ENCODE measurements at regions not wholly inside any gene's neighbourhood (a gene's known extent, or its start where the extent isn't known, plus 50 kb on each side); places are given as distances from the start of the nearest gene placed in this dataset.

GRCh38 chr2:16816016-16816415 lies 150.4 kb upstream of the CYRIA start (continued):
- TF ChIP-seq REST (IDR thresholded peaks at IDR 0.05; ENCODE audit: low read depth, low read length) (no peak), TAF1 (IDR thresholded peaks at IDR 0.05; ENCODE audit: borderline replicate concordance, low read depth, low read length) (no peak), SMC3 (IDR thresholded peaks at IDR 0.05; ENCODE audit: low read depth, low read length) (no peak), FOSL2 (IDR thresholded peaks at IDR 0.05; ENCODE audit: borderline replicate concordance, low read depth) (no peak), EP300 (IDR thresholded peaks at IDR 0.05; ENCODE audit: borderline replicate concordance in 1 of 2, low read depth in 1 of 2, low read length in 1 of 2) (no peak)

- H3K9me2 ChIP-seq, result no peaks in the 10 kb centered on the region
- no peak overlapping the region for H3K27ac ChIP-seq (ENCODE audit: low read depth in 2 of 2, low read length in 1 of 2)
- H4K20me1 ChIP-seq (ENCODE audit: insufficient read depth), result no peaks in the 10 kb centered on the region
- no peaks in the 10 kb centered on the region for H3K79me2 ChIP-seq (ENCODE audit: insufficient read depth)
- H3K4me1 ChIP-seq (ENCODE audit: control insufficient read depth in 1 of 2, insufficient read depth in 2 of 2, low read depth in 1 of 2, low read length in 1 of 2), result no peaks in the 10 kb centered on the region
- CTCF ChIA-PET, result interaction anchor here (1.2 kb wide), 1 partner anchor 133 kb away, joined by 4 read pairs; no protein-coding TSS in a partner anchor
- H3K27me3 ChIP-seq (ENCODE audit: insufficient read depth), result no peaks in the 10 kb centered on the region
- POLR2A ChIA-PET, result no interaction called here
- no peak overlapping the region for H3K4me3 ChIP-seq (ENCODE audit: low read depth in 2 of 2, low read length in 1 of 2)
- H3K4me2 ChIP-seq, result no peak overlapping the region
- 13% methylated on average over 1 of the region's 1 CpG for WGBS (ENCODE audit: low lambda C conversion rate)
- H3K9ac ChIP-seq, result no peak overlapping the region
- no peak overlapping the region for H2AFZ ChIP-seq (ENCODE audit: low read depth)
- H3K36me3 ChIP-seq (replicated peaks in 1 of 2; ENCODE audit: control insufficient read depth in 1 of 2, insufficient read depth in 2 of 2, low read length in 1 of 2), result no peaks in the 10 kb centered on the region
- H3F3A ChIP-seq (replicated peaks; ENCODE audit: insufficient read depth), result no peaks in the 10 kb centered on the region
- TF ChIP-seq PBX3 (IDR thresholded peaks at IDR 0.05) (no peak), USF1 (IDR thresholded peaks at IDR 0.05; ENCODE audit: borderline replicate concordance, low read depth) (no peak), RXRA (IDR thresholded peaks at IDR 0.05; ENCODE audit: borderline replicate concordance, low read depth) (no peak), SMC3 (IDR thresholded peaks at IDR 0.05; ENCODE audit: low read depth, low read length) (no peak), FOSL2 (IDR thresholded peaks at IDR 0.05; ENCODE audit: borderline replicate concordance, low read depth) (no peak), EP300 (IDR thresholded peaks at IDR 0.05; ENCODE audit: borderline replicate concordance in 1 of 2, low read depth in 1 of 2, low read length in 1 of 2) (no peak), GATA2 (CRISPR knock-in tag; IDR thresholded peaks at IDR 0.05) (no peak), EZH2phosphoT487 (IDR thresholded peaks at IDR 0.05; ENCODE audit: borderline replicate concordance, low read depth) (no peak), FOXJ3 (CRISPR knock-in tag; IDR thresholded peaks at IDR 0.05) (no peak), TAF1 (IDR thresholded peaks at IDR 0.05; ENCODE audit: borderline replicate concordance, low read depth, low read length) (no peak), YY1 (IDR thresholded peaks at IDR 0.05; ENCODE audit: low read depth) (no peak)
- TF ChIP-seq, protein P1, sequence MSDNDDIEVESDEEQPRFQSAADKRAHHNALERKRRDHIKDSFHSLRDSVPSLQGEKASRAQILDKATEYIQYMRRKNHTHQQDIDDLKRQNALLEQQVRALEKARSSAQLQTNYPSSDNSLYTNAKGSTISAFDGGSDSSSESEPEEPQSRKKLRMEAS (IDR thresholded peaks at IDR 0.05; ENCODE audit: low read depth), result no peak
- TF ChIP-seq, protein P2, sequence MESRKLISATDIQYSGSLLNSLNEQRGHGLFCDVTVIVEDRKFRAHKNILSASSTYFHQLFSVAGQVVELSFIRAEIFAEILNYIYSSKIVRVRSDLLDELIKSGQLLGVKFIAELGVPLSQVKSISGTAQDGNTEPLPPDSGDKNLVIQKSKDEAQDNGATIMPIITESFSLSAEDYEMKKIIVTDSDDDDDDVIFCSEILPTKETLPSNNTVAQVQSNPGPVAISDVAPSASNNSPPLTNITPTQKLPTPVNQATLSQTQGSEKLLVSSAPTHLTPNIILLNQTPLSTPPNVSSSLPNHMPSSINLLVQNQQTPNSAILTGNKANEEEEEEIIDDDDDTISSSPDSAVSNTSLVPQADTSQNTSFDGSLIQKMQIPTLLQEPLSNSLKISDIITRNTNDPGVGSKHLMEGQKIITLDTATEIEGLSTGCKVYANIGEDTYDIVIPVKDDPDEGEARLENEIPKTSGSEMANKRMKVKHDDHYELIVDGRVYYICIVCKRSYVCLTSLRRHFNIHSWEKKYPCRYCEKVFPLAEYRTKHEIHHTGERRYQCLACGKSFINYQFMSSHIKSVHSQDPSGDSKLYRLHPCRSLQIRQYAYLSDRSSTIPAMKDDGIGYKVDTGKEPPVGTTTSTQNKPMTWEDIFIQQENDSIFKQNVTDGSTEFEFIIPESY (IDR thresholded peaks at IDR 0.05; ENCODE audit: borderline replicate concordance, low read depth), result no peak
- no peaks in the 10 kb centered on the region for H3K9me3 ChIP-seq
- DNase-seq, result no peak
These were observed 148.0 kb upstream of the CYRIA start for GRCh38 chr2:16813593-16813992.
